Adrenal gland (tissue), 5 donors: ENCODE measurements at regions not wholly inside any gene's neighbourhood (a gene's known extent, or its start where the extent isn't known, plus 50 kb on each side); places are given as distances from the start of the nearest gene placed in this dataset.

Experiments used
- CTCF ChIP-seq, 6 experiments: fragments of 450-650 bp in 4 of 6; fragments of 200-600 bp in 2 of 6; sonication (generic) in 1 of 6; IDR thresholded peaks; 1 replicate in 5 of 6; 2 replicates in 1 of 6; pipeline versions ENCODE4 v1.5.1 to v1.8.0; 2016 to 2021; ENCODE audit warnings: antibody characterized with exemption in 6 of 6, mild to moderate bottlenecking in 2 of 6, moderate library complexity in 1 of 6
- POLR2A ChIP-seq, 2 donors: fragments of 450-650 bp; IDR thresholded peaks; one replicate each; pipeline ENCODE4 v1.6.1; 2017; ENCODE audit warnings: antibody characterized with exemption in 2 of 2, mild to moderate bottlenecking in 2 of 2, moderate library complexity in 1 of 2
- donor health status: DM: no; HTN: no; CAD: no.

GRCh38 chr5:86095092-86095491, 522.6 kb upstream of the COX7C start:
- TF ChIP-seq POLR2A (IDR thresholded peaks at IDR 0.05), result no peak
- TF ChIP-seq CTCF (IDR thresholded peaks at IDR 0.05), result no peak
